H9 (cell line): ENCODE measurements at regions not wholly inside any gene's neighbourhood (a gene's known extent, or its start where the extent isn't known, plus 50 kb on each side); places are given as distances from the start of the nearest gene placed in this dataset.

Source experiments
- DNase-seq: peaks from one replicate; pipeline ENCODE4 v3.0.0-alpha.2; 2017
- H2AFZ ChIP-seq: one replicate; pipeline ENCODE4 v1.6.1; 2013; ENCODE audit warnings: mild to moderate bottlenecking, low read length, control low read depth, moderate library complexity
- H2AK5ac ChIP-seq: 2 replicates; pipeline ENCODE4 v1.6.1; 2013; ENCODE audit warnings: low read length, control low read depth, mixed read lengths; ENCODE audit not compliant: insufficient read length
- H2BK120ac ChIP-seq: one replicate; pipeline ENCODE4 v1.6.1; 2013; ENCODE audit warnings: low read depth, mild to moderate bottlenecking, low read length, control low read depth, inconsistent platforms; ENCODE audit not compliant: poor library complexity, severe bottlenecking
- H2BK12ac ChIP-seq: 2 replicates; pipeline ENCODE4 v1.6.1; 2013; ENCODE audit warnings: low read length, control low read depth, mixed read lengths, low read depth; ENCODE audit not compliant: insufficient read length
- H2BK15ac ChIP-seq: 2 replicates; pipeline ENCODE4 v1.6.1; 2013; ENCODE audit warnings: low read depth, low read length, control low read depth
- H2BK20ac ChIP-seq: one replicate; pipeline ENCODE4 v1.6.1; 2013; ENCODE audit warnings: low read depth, mild to moderate bottlenecking, low read length, control low read depth, inconsistent platforms; ENCODE audit not compliant: poor library complexity, severe bottlenecking
- H2BK5ac ChIP-seq: 2 replicates; pipeline ENCODE4 v1.6.1; 2013; ENCODE audit warnings: low read length, control low read depth, mixed read lengths; ENCODE audit not compliant: insufficient read length
- H3K14ac ChIP-seq: 2 replicates; pipeline ENCODE4 v1.6.1; 2013; ENCODE audit warnings: low read length, control low read depth; ENCODE audit not compliant: insufficient read depth
- H3K18ac ChIP-seq: 2 replicates; pipeline ENCODE4 v1.6.1; 2013; ENCODE audit warnings: low read depth, mild to moderate bottlenecking, mixed read lengths, low read length, control low read depth; ENCODE audit not compliant: insufficient read length
- H3K23ac ChIP-seq: 2 replicates; pipeline ENCODE4 v1.6.1; 2013; ENCODE audit warnings: low read length, control low read depth, mixed read lengths, low read depth; ENCODE audit not compliant: insufficient read length
- H3K23me2 ChIP-seq: 2 replicates; pipeline ENCODE4 v1.6.1; 2013; ENCODE audit warnings: low read depth, mild to moderate bottlenecking, mixed read lengths, low read length, control low read depth; ENCODE audit not compliant: insufficient read length, poor library complexity, severe bottlenecking
- H3K27ac ChIP-seq: 2 replicates; pipeline ENCODE4 v1.5.1; 2013; ENCODE audit warnings: low read length, control low read depth, mixed read lengths, low read depth; ENCODE audit not compliant: insufficient read length
- H3K27me3 ChIP-seq: 2 replicates; pipeline ENCODE4 v1.6.1; 2013; ENCODE audit warnings: low read length, control low read depth, inconsistent platforms; ENCODE audit not compliant: insufficient read depth
- H3K4ac ChIP-seq: 2 replicates; pipeline ENCODE4 v1.6.1; 2013; ENCODE audit warnings: low read depth, mild to moderate bottlenecking, control low read depth, inconsistent platforms, low read length, moderate library complexity
- H3K4me1 ChIP-seq: 2 replicates; pipeline ENCODE4 v1.6.1; 2013; ENCODE audit warnings: low read length, control low read depth, inconsistent platforms; ENCODE audit not compliant: insufficient read depth
- H3K4me2 ChIP-seq: 2 replicates; pipeline ENCODE4 v1.6.1; 2013; ENCODE audit warnings: low read length, control low read depth, mixed read lengths; ENCODE audit not compliant: insufficient read length, insufficient read depth
- H3K56ac ChIP-seq: 2 replicates; pipeline ENCODE4 v1.6.1; 2013; ENCODE audit warnings: low read depth, mild to moderate bottlenecking, mixed read lengths, low read length, control low read depth; ENCODE audit not compliant: insufficient read length
- H3K79me1 ChIP-seq: 2 replicates; pipeline ENCODE4 v1.6.1; 2013; ENCODE audit warnings: low read depth, mild to moderate bottlenecking, moderate library complexity, low read length, control low read depth, inconsistent platforms; ENCODE audit not compliant: insufficient read depth, poor library complexity, severe bottlenecking
- H3K79me2 ChIP-seq: 2 replicates; pipeline ENCODE4 v1.6.1; 2013; ENCODE audit warnings: low read length, control low read depth, inconsistent platforms; ENCODE audit not compliant: insufficient read depth
- H3K9ac ChIP-seq: 2 replicates; pipeline ENCODE4 v1.6.1; 2013; ENCODE audit warnings: low read length, control low read depth, mixed read lengths; ENCODE audit not compliant: insufficient read length; ENCODE audit errors: extremely low read depth
- H3K9me3 ChIP-seq: one replicate; pipeline ENCODE4 v1.6.1; 2013; ENCODE audit warnings: low read depth, low read length, inconsistent platforms; ENCODE audit not compliant: control insufficient read depth
- H3T11ph ChIP-seq: one replicate; pipeline ENCODE4 v1.6.1; 2013; ENCODE audit warnings: mild to moderate bottlenecking, low read length, control low read depth, inconsistent platforms
- H4K20me1 ChIP-seq: one replicate; pipeline ENCODE4 v1.6.1; 2013; ENCODE audit not compliant: control insufficient read depth, insufficient read length, insufficient read depth
- H4K5ac ChIP-seq: 2 replicates; pipeline ENCODE4 v1.6.1; 2013; ENCODE audit warnings: low read depth, mild to moderate bottlenecking, mixed read lengths, low read length, control low read depth; ENCODE audit not compliant: insufficient read length
- H4K8ac ChIP-seq: replicated peaks from 2 replicates; pipeline ENCODE4 v1.6.1; 2013; ENCODE audit warnings: low read length, control low read depth, mixed read lengths, low read depth; ENCODE audit not compliant: insufficient read length
- H4K91ac ChIP-seq: 2 replicates; pipeline ENCODE4 v1.6.1; 2013; ENCODE audit warnings: low read depth, mild to moderate bottlenecking, moderate library complexity, mixed read lengths, low read length, control low read depth; ENCODE audit not compliant: insufficient read length
- H3K27ac Mint-ChIP-seq, 3 experiments: 2 replicates in 2 of 3; 3 replicates in 1 of 3; pipeline ENCODE4 v1.8.0; 2020 to 2021; ENCODE audit warnings: mixed read lengths in 3 of 3, mild to moderate bottlenecking in 1 of 3, moderate library complexity in 1 of 3
- H3K27me3 Mint-ChIP-seq: 2 replicates; pipeline ENCODE4 v1.8.0; 2021; ENCODE audit warnings: low read depth, mild to moderate bottlenecking, moderate library complexity, mixed read lengths
- H3K36me3 Mint-ChIP-seq, 3 experiments: 2 replicates in 2 of 3; 3 replicates in 1 of 3; pipeline ENCODE4 v1.8.0; 2020 to 2021; ENCODE audit warnings: low read depth in 3 of 3, mixed read lengths in 3 of 3; ENCODE audit not compliant: insufficient read depth in 1 of 3
- H3K4me1 Mint-ChIP-seq, 2 experiments: 2 replicates each; pipeline ENCODE4 v1.8.0; 2020; ENCODE audit warnings: mixed read lengths in 2 of 2
- H3K4me3 Mint-ChIP-seq, 2 experiments: 2 replicates in 1 of 2; 3 replicates in 1 of 2; pipeline ENCODE4 v1.8.0; 2020 to 2021; ENCODE audit warnings: mild to moderate bottlenecking in 2 of 2, mixed read lengths in 2 of 2, moderate library complexity in 1 of 2
- H3K9me3 Mint-ChIP-seq, 2 experiments: 2 replicates in 1 of 2; 3 replicates in 1 of 2; pipeline ENCODE4 v1.8.0; 2020; ENCODE audit warnings: mild to moderate bottlenecking in 2 of 2, mixed read lengths in 2 of 2, moderate library complexity in 1 of 2
- TF ChIP-seq, protein P1 (sequence below): fragments of 200-600 bp; sonication (generic); conservative IDR thresholded peaks from 3 replicates; pipeline ENCODE4 v1.8.0; 2021; ENCODE audit warnings: antibody characterized with exemption, mild to moderate bottlenecking

DNA sequence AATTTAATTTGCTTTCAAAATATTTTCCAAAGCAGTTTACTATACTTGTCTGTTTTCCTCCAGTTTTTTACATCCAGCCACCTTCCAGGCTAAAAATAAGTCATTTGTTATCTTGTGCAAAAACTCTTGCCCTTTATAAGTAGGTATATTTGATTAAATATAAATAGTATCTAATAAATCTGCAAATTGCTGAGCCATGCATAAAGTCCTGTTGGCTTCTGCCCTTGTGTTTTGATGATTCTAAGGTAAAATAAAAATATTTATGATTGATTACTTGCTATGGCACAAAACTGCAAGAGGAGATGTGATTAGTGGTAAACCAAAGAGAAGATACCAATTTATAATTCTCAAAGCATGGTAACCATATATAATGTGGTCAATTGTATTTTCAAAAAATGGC lies 1026.7 kb downstream of the EPHA3 start:
- no peaks in the 10 kb centered on the region for H3K79me2 ChIP-seq
- Mint-ChIP-seq H3K4me3 (no peak overlapping the region), H3K27me3 (no peaks in the 10 kb centered on the region), H3K9me3 (no peaks in the 10 kb centered on the region), H3K36me3 (no peaks in the 10 kb centered on the region), H3K27ac (no peak overlapping the region), H3K4me1 (no peaks in the 10 kb centered on the region)
- no peak overlapping the region for H2BK20ac ChIP-seq
- no peak overlapping the region for H2BK15ac ChIP-seq
- H3K27ac ChIP-seq = no peak overlapping the region
- H3K56ac ChIP-seq = no peak overlapping the region
- H3K4ac ChIP-seq = no peak overlapping the region
- TF ChIP-seq, protein P1, sequence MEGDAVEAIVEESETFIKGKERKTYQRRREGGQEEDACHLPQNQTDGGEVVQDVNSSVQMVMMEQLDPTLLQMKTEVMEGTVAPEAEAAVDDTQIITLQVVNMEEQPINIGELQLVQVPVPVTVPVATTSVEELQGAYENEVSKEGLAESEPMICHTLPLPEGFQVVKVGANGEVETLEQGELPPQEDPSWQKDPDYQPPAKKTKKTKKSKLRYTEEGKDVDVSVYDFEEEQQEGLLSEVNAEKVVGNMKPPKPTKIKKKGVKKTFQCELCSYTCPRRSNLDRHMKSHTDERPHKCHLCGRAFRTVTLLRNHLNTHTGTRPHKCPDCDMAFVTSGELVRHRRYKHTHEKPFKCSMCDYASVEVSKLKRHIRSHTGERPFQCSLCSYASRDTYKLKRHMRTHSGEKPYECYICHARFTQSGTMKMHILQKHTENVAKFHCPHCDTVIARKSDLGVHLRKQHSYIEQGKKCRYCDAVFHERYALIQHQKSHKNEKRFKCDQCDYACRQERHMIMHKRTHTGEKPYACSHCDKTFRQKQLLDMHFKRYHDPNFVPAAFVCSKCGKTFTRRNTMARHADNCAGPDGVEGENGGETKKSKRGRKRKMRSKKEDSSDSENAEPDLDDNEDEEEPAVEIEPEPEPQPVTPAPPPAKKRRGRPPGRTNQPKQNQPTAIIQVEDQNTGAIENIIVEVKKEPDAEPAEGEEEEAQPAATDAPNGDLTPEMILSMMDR = no peak
- no peak overlapping the region for H2AK5ac ChIP-seq
- H3T11ph ChIP-seq = no peak overlapping the region
- H4K91ac ChIP-seq = no peak overlapping the region
- H4K8ac ChIP-seq = no peak overlapping the region
- no peak overlapping the region for H2BK12ac ChIP-seq
- no peak overlapping the region for H3K23ac ChIP-seq
- H2AFZ ChIP-seq = no peak overlapping the region
- no peak overlapping the region for H3K18ac ChIP-seq
- no peak overlapping the region for H3K14ac ChIP-seq
- DNase-seq = no peak
- no peak overlapping the region for H3K9ac ChIP-seq
- H3K4me2 ChIP-seq = no peak overlapping the region
- H3K79me1 ChIP-seq = no peaks in the 10 kb centered on the region
- no peak overlapping the region for H2BK5ac ChIP-seq
- no peaks in the 10 kb centered on the region for H3K4me1 ChIP-seq
- H2BK120ac ChIP-seq = no peak overlapping the region
- no peaks in the 10 kb centered on the region for H3K23me2 ChIP-seq
- no peaks in the 10 kb centered on the region for H3K27me3 ChIP-seq
- H4K5ac ChIP-seq = no peak overlapping the region
- H4K20me1 ChIP-seq = no peaks in the 10 kb centered on the region
- no peaks in the 10 kb centered on the region for H3K9me3 ChIP-seq
